ENCODE measurements at regions not wholly inside any gene's neighbourhood (a gene's known extent, or its start where the extent isn't known, plus 50 kb on each side); places are given as distances from the start of the nearest gene placed in this dataset.

- Histone ChIP-seq H3K9me3 (ENCODE audit: low read depth) (no peaks in the 10 kb centered on the region), H3K27ac (no peak overlapping the region), H3K27me3 (no peaks in the 10 kb centered on the region), H3K4me3 (no peak overlapping the region), H3K4me1 (ENCODE audit: low read depth) (no peaks in the 10 kb centered on the region), H3K36me3 (no peaks in the 10 kb centered on the region)
- DNase-seq (ENCODE audit: low read depth in 1 of 2, low spot score in 1 of 2): no peak
- no peak for TF ChIP-seq CTCF (IDR thresholded peaks at IDR 0.05; ENCODE audit: low read depth, low read length)
Observed at GRCh38 chr15:26024241-26024640, 161.1 kb upstream of the ATP10A start.

- Histone ChIP-seq H3K4me1 (ENCODE audit: low read depth) (no peaks in the 10 kb centered on the region), H3K27me3 (no peaks in the 10 kb centered on the region), H3K4me3 (no peak overlapping the region), H3K27ac (no peak overlapping the region), H3K36me3 (no peaks in the 10 kb centered on the region), H3K9me3 (ENCODE audit: low read depth) (no peaks in the 10 kb centered on the region)
- no peak for DNase-seq (ENCODE audit: low read depth in 1 of 2, low spot score in 1 of 2)
- no peak for TF ChIP-seq CTCF (IDR thresholded peaks at IDR 0.05; ENCODE audit: low read depth, low read length)
Observed at GRCh38 chr15:26023691-26024090, 160.6 kb upstream of the ATP10A start.

- Histone ChIP-seq H3K9me3 (ENCODE audit: low read depth) (no peaks in the 10 kb centered on the region), H3K4me1 (ENCODE audit: low read depth) (no peaks in the 10 kb centered on the region), H3K27me3 (no peaks in the 10 kb centered on the region), H3K4me3 (no peak overlapping the region), H3K27ac (no peak overlapping the region), H3K36me3 (no peaks in the 10 kb centered on the region)
- TF ChIP-seq CTCF (IDR thresholded peaks at IDR 0.05; ENCODE audit: low read depth, low read length): no peak
- no peak for DNase-seq (ENCODE audit: low read depth in 1 of 2, low spot score in 1 of 2)
Observed at GRCh38 chr15:26023231-26023630, 160.1 kb upstream of the ATP10A start.

- no peaks in the 10 kb centered on the region for H3K9me3 ChIP-seq (ENCODE audit: low read depth)
- TF ChIP-seq CTCF (IDR thresholded peaks at IDR 0.05; ENCODE audit: low read depth, low read length): no peak
- DNase-seq (ENCODE audit: low read depth in 1 of 2, low spot score in 1 of 2): no peak
- H3K27ac ChIP-seq: no peak overlapping the region
- no peaks in the 10 kb centered on the region for H3K27me3 ChIP-seq
- no peak overlapping the region for H3K4me3 ChIP-seq
- no peaks in the 10 kb centered on the region for H3K36me3 ChIP-seq
- H3K4me1 ChIP-seq (ENCODE audit: low read depth): no peaks in the 10 kb centered on the region
Observed at GRCh38 chr15:26020871-26021270, 157.7 kb upstream of the ATP10A start.

- no peaks in the 10 kb centered on the region for H3K4me1 ChIP-seq (ENCODE audit: low read depth)
- no peaks in the 10 kb centered on the region for H3K36me3 ChIP-seq
- DNase-seq (ENCODE audit: low read depth in 1 of 2, low spot score in 1 of 2): no peak
- no peaks in the 10 kb centered on the region for H3K9me3 ChIP-seq (ENCODE audit: low read depth)
- H3K27ac ChIP-seq: no peak overlapping the region
- no peaks in the 10 kb centered on the region for H3K27me3 ChIP-seq
- TF ChIP-seq CTCF (IDR thresholded peaks at IDR 0.05; ENCODE audit: low read depth, low read length): no peak
- H3K4me3 ChIP-seq: no peak overlapping the region
Observed at GRCh38 chr15:26017665-26018064, 154.5 kb upstream of the ATP10A start.

GRCh38 chr15:26015516-26016075 is 152.5 kb upstream of the ATP10A start:
- Histone ChIP-seq H3K4me3 (no peak overlapping the region), H3K36me3 (no peaks in the 10 kb centered on the region), H3K9me3 (ENCODE audit: low read depth) (no peaks in the 10 kb centered on the region), H3K4me1 (ENCODE audit: low read depth) (no peaks in the 10 kb centered on the region), H3K27me3 (no peaks in the 10 kb centered on the region), H3K27ac (no peak overlapping the region)
- DNase-seq (ENCODE audit: low read depth in 1 of 2, low spot score in 1 of 2): no peak
- TF ChIP-seq CTCF (IDR thresholded peaks at IDR 0.05; ENCODE audit: low read depth, low read length): no peak
